HL-60 (cell line): ENCODE measurements at regions not wholly inside any gene's neighbourhood (a gene's known extent, or its start where the extent isn't known, plus 50 kb on each side); places are given as distances from the start of the nearest gene placed in this dataset.

ENCODE experiments used
- DNase-seq, 2 experiments: peaks; one replicate each; pipeline ENCODE4 v3.0.0-alpha.2; 2010 to 2020; ENCODE audit warnings: low read depth in 1 of 2, low spot score in 1 of 2
- H3K27ac ChIP-seq: fragments of 250-450 bp; sonication (Bioruptor Pico); replicated peaks from 2 replicates; pipeline ENCODE4 v1.5.1; 2020; ENCODE audit warnings: mild to moderate bottlenecking, moderate library complexity
- H3K27me3 ChIP-seq: fragments of 250-450 bp; sonication (Bioruptor Pico); 2 replicates; pipeline ENCODE4 v1.5.1; 2021; ENCODE audit warnings: mild to moderate bottlenecking, moderate library complexity; ENCODE audit not compliant: insufficient read depth, poor library complexity, severe bottlenecking
- H3K4me3 ChIP-seq: replicated peaks from 2 replicates; pipeline ENCODE4 v1.5.1; 2011; ENCODE audit warnings: mild to moderate bottlenecking, control low read depth, low read length; ENCODE audit not compliant: insufficient read depth
- CTCF ChIP-seq: IDR thresholded peaks from one replicate; pipeline ENCODE4 v1.5.1; 2011; ENCODE audit warnings: low read length, control low read depth, inconsistent platforms; ENCODE audit not compliant: insufficient read depth
- GABPA ChIP-seq: IDR thresholded peaks from 2 replicates; pipeline ENCODE4 v1.6.1; 2012; ENCODE audit warnings: low read depth
- POLR2AphosphoS5 ChIP-seq: IDR thresholded peaks from 2 replicates; pipeline ENCODE4 v1.6.1; 2012; ENCODE audit warnings: low read depth
- REST ChIP-seq: IDR thresholded peaks from 2 replicates; pipeline ENCODE4 v1.6.1; 2012; ENCODE audit warnings: low read depth; ENCODE audit not compliant: insufficient replicate concordance
- SPI1 ChIP-seq: IDR thresholded peaks from 2 replicates; pipeline ENCODE4 v1.6.1; 2012; ENCODE audit warnings: low read depth, mild to moderate bottlenecking, borderline replicate concordance

- H3K27me3 ChIP-seq: no peaks in the 10 kb centered on the region
- no peak for DNase-seq
- TF ChIP-seq POLR2AphosphoS5 (no peak), REST (no peak), CTCF (no peak), GABPA (no peak), SPI1 (no peak)
These were observed 133.3 kb upstream of the PJA1 start for GRCh38 chrX:69298466-69299140.

GRCh38 chrX:69297506-69297905, 132.3 kb upstream of the PJA1 start:
- DNase-seq: no peak
- H3K27me3 ChIP-seq: no peaks in the 10 kb centered on the region
- H3K4me3 ChIP-seq: no peak overlapping the region
- no peak overlapping the region for H3K27ac ChIP-seq
- TF ChIP-seq GABPA (no peak), POLR2AphosphoS5 (no peak), SPI1 (no peak), CTCF (no peak), REST (no peak)

More at GRCh38 chrX:69298466-69299140, 133.3 kb upstream of the PJA1 start:
- Histone ChIP-seq H3K4me3 (no peak overlapping the region), H3K27ac (no peak overlapping the region)

GRCh38 chrX:69293776-69294601, 128.7 kb upstream of the PJA1 start:
- Histone ChIP-seq H3K27me3 (no peaks in the 10 kb centered on the region), H3K4me3 (no peak overlapping the region), H3K27ac (no peak overlapping the region)
- TF ChIP-seq REST (no peak), POLR2AphosphoS5 (no peak), CTCF (no peak), GABPA (no peak), SPI1 (no peak)
- no peak for DNase-seq
